ENCODE measurements at regions not wholly inside any gene's neighbourhood (a gene's known extent, or its start where the extent isn't known, plus 50 kb on each side); places are given as distances from the start of the nearest gene placed in this dataset.
"Not testable (repeated sequence)": the region's sequence is repeated elsewhere in the genome, so short reads cannot be mapped to it uniquely, and the experiment has no call there.

- Histone ChIP-seq H3K36me3 (no peaks in the 10 kb centered on the region), H3K4me3 (no peak overlapping the region), H3K27ac (no peak overlapping the region), H3K9me3 (no peaks in the 10 kb centered on the region), H3K27me3 (no peaks in the 10 kb centered on the region), H3K4me1 (no peaks in the 10 kb centered on the region)
- 45% methylated on average over 1 of the region's 1 CpG for WGBS (ENCODE audit: insufficient coverage, low coverage, low lambda C conversion rate, missing lambda C conversion rate)
- intact Hi-C loops (cut with DNase I) = no loop called here
- no peak for TF ChIP-seq CTCF (IDR thresholded peaks at IDR 0.05)
- TF ChIP-seq POLR2A (IDR thresholded peaks at IDR 0.05) = no peak
- DNase-seq = no peak
- no peak for ATAC-seq
Measured at GRCh38 chrX:110532581-110532931, 173.9 kb downstream of the RTL9 start.

GRCh38 chrX:110536816-110537215 lies 178.2 kb downstream of the RTL9 start:
- Histone ChIP-seq H3K27ac (no peak overlapping the region), H3K9me3 (peaks cover 0 to 3% (median 0%) of the 10 kb centered on the region in 4 donors), H3K4me1 (no peaks in the 10 kb centered on the region), H3K27me3 (no peaks in the 10 kb centered on the region), H3K36me3 (no peaks in the 10 kb centered on the region), H3K4me3 (no peak overlapping the region)
- TF ChIP-seq CTCF (IDR thresholded peaks at IDR 0.05) (no peak), POLR2A (IDR thresholded peaks at IDR 0.05) (no peak)
- ATAC-seq (no peak), DNase-seq (no peak)
- 28% methylated on average over 2 of the region's 2 CpGs for WGBS (ENCODE audit: insufficient coverage, low coverage, low lambda C conversion rate, missing lambda C conversion rate)
- intact Hi-C loops (cut with DNase I) = no loop called here

GRCh38 chrX:110541266-110541665 lies 182.6 kb downstream of the RTL9 start:
- no peak overlapping the region for H3K4me3 ChIP-seq
- peaks cover 0 to 3% (median 0%) of the 10 kb centered on the region in 4 donors for H3K9me3 ChIP-seq
- no peaks in the 10 kb centered on the region for H3K27me3 ChIP-seq
- ATAC-seq (no peak), DNase-seq (no peak)
- no peak for TF ChIP-seq POLR2A (IDR thresholded peaks at IDR 0.05)
- no peak for TF ChIP-seq CTCF (IDR thresholded peaks at IDR 0.05)
- H3K4me1 ChIP-seq = no peaks in the 10 kb centered on the region
- intact Hi-C loops (cut with DNase I) = no loop called here
- H3K36me3 ChIP-seq = no peaks in the 10 kb centered on the region
- H3K27ac ChIP-seq = no peak overlapping the region
- 14% methylated on average over 1 of the region's 1 CpG for WGBS (ENCODE audit: insufficient coverage, low coverage, low lambda C conversion rate, missing lambda C conversion rate)

- H3K4me1 ChIP-seq; ATAC-seq; H3K4me3 ChIP-seq; intact Hi-C loops (cut with DNase I); H3K36me3 ChIP-seq; H3K9me3 ChIP-seq; H3K27me3 ChIP-seq; DNase-seq; H3K27ac ChIP-seq: not testable (repeated sequence)
- 70% methylated on average over 3 of the region's 4 CpGs for WGBS (ENCODE audit: insufficient coverage, low coverage, low lambda C conversion rate, missing lambda C conversion rate)
Measured at GRCh38 chrX:110550854-110551253, 192.2 kb downstream of the RTL9 start.

GRCh38 chrX:110557864-110558263 lies 199.2 kb downstream of the RTL9 start:
- no peaks in the 10 kb centered on the region for H3K9me3 ChIP-seq
- no peaks in the 10 kb centered on the region for H3K36me3 ChIP-seq
- WGBS (ENCODE audit: insufficient coverage, low coverage, low lambda C conversion rate, missing lambda C conversion rate) = 80% methylated on average over 4 of the region's 12 CpGs
- DNase-seq = peak in 1 of 3 donors; percentile 46
- TF ChIP-seq CTCF (IDR thresholded peaks at IDR 0.05) = no peak
- TF ChIP-seq POLR2A (IDR thresholded peaks at IDR 0.05) = no peak
- no peak overlapping the region for H3K27ac ChIP-seq
- no peaks in the 10 kb centered on the region for H3K4me1 ChIP-seq
- no peak for ATAC-seq
- intact Hi-C loops (cut with DNase I) = no loop called here
- no peak overlapping the region for H3K4me3 ChIP-seq
- H3K27me3 ChIP-seq = no peaks in the 10 kb centered on the region

All from right lobe of liver (tissue), 6 donors.